H1 (cell line): ENCODE measurements at regions not wholly inside any gene's neighbourhood (a gene's known extent, or its start where the extent isn't known, plus 50 kb on each side); places are given as distances from the start of the nearest gene placed in this dataset.

Experiments
- EP300 ChIP-seq, 2 experiments: IDR thresholded peaks; 1 replicate in 1 of 2; 2 replicates in 1 of 2; pipeline ENCODE4 v1.6.1; 2011 to 2012; ENCODE audit warnings: low read depth in 2 of 2, low read length in 2 of 2, mild to moderate bottlenecking in 2 of 2, borderline replicate concordance in 1 of 2, inconsistent platforms in 1 of 2, moderate library complexity in 1 of 2
- POLR2A ChIP-seq, 2 experiments: IDR thresholded peaks; 1 replicate in 1 of 2; 2 replicates in 1 of 2; pipeline ENCODE4 v1.6.1; 2011; ENCODE audit warnings: low read depth in 2 of 2, low read length in 2 of 2, mild to moderate bottlenecking in 2 of 2; ENCODE audit errors: control extremely low read depth in 1 of 2
- RBBP5 ChIP-seq: IDR thresholded peaks from 2 replicates; pipeline ENCODE4 v1.7.1; 2012; ENCODE audit warnings: low read depth, mild to moderate bottlenecking, inconsistent platforms, low read length, moderate library complexity, borderline replicate concordance
- SP2 ChIP-seq: IDR thresholded peaks from 2 replicates; pipeline ENCODE4 v1.6.1; 2012; ENCODE audit warnings: mild to moderate bottlenecking, low read length, inconsistent platforms

- TF ChIP-seq POLR2A (IDR thresholded peaks at IDR 0.05; ENCODE audit: control extremely low read depth in 1 of 2, low read depth in 2 of 2, low read length in 2 of 2) (no peak), SP2 (no peak), EP300 (IDR thresholded peaks at IDR 0.05; ENCODE audit: borderline replicate concordance in 1 of 2, low read depth in 2 of 2, low read length in 2 of 2) (no peak), RBBP5 (no peak)
These were observed 281.7 kb downstream of the DUSP6 start for GRCh38 chr12:89070603-89071002.
